GM21390 (cell line): ENCODE measurements at regions not wholly inside any gene's neighbourhood (a gene's known extent, or its start where the extent isn't known, plus 50 kb on each side); places are given as distances from the start of the nearest gene placed in this dataset.
"Not testable (repeated sequence)": the region's sequence is repeated elsewhere in the genome, so short reads cannot be mapped to it uniquely, and the experiment has no call there.

ENCODE experiments used
- ATAC-seq: cut with Tn5 transposase; IDR thresholded peaks from one replicate; pipeline ENCODE4 v1.9.1; 2021; ENCODE audit not compliant: unreplicated experiment

GRCh38 chr7:13262929-13263530, 575.6 kb downstream of the ARL4A start:
- no peak for ATAC-seq

- no peak for ATAC-seq
Measured at GRCh38 chr7:13265271-13265670, 577.8 kb downstream of the ARL4A start.

GRCh38 chr7:13274205-13274604, 586.8 kb downstream of the ARL4A start:
- ATAC-seq: not testable (repeated sequence)

GRCh38 chr7:13276977-13277376, 589.5 kb downstream of the ARL4A start:
- ATAC-seq: no peak

- no peak for ATAC-seq
Measured at GRCh38 chr7:13278020-13278419, 590.6 kb downstream of the ARL4A start.

GRCh38 chr7:13279854-13280435, 592.5 kb downstream of the ARL4A start:
- ATAC-seq: no peak

- no peak for ATAC-seq
Measured at GRCh38 chr7:13282377-13282980, 595.0 kb downstream of the ARL4A start.

GRCh38 chr7:13286916-13287315, 599.5 kb downstream of the ARL4A start:
- ATAC-seq: no peak

GRCh38 chr7:13288516-13288915, 601.1 kb downstream of the ARL4A start:
- no peak for ATAC-seq

GRCh38 chr7:13290975-13291374, 603.5 kb downstream of the ARL4A start:
- ATAC-seq: no peak

- ATAC-seq: no peak
Measured at GRCh38 chr7:13293264-13294002, 606.0 kb downstream of the ARL4A start.

GRCh38 chr7:13307040-13307439, 619.6 kb downstream of the ARL4A start:
- ATAC-seq: no peak

- no peak for ATAC-seq
Measured at GRCh38 chr7:13308423-13308822, 621.0 kb downstream of the ARL4A start.

GRCh38 chr7:13309535-13309934, 622.1 kb downstream of the ARL4A start:
- no peak for ATAC-seq

GRCh38 chr7:13312307-13312706, 624.9 kb downstream of the ARL4A start:
- no peak for ATAC-seq

- ATAC-seq: no peak
Measured at GRCh38 chr7:13320333-13320732, 632.9 kb downstream of the ARL4A start.

- ATAC-seq: no peak
Measured at GRCh38 chr7:13321316-13321715, 633.9 kb downstream of the ARL4A start.

- no peak for ATAC-seq
Measured at GRCh38 chr7:13322126-13322525, 634.7 kb downstream of the ARL4A start.

- ATAC-seq: no peak
Measured at GRCh38 chr7:13327669-13328068, 640.2 kb downstream of the ARL4A start.

- no peak for ATAC-seq
Measured at GRCh38 chr7:13333371-13333770, 645.9 kb downstream of the ARL4A start.

- ATAC-seq: no peak
Measured at GRCh38 chr7:13336227-13336626, 648.8 kb downstream of the ARL4A start.

GRCh38 chr7:13352677-13353076, 636.8 kb downstream of the ETV1 start:
- ATAC-seq: no peak
